Ovary (tissue), 7 donors: ENCODE measurements at regions not wholly inside any gene's neighbourhood (a gene's known extent, or its start where the extent isn't known, plus 50 kb on each side); places are given as distances from the start of the nearest gene placed in this dataset.

Experiments
- DNase-seq, 5 donors: peaks; one replicate each; pipeline ENCODE4 v3.0.0-alpha.2; 2019 to 2020
- H3K27ac ChIP-seq, 2 donors: fragments of 200-600 bp; one replicate each; pipeline versions ENCODE4 v1.5.1 to v1.8.0; 2019 to 2022
- H3K27me3 ChIP-seq: fragments of 200-600 bp; one replicate; pipeline ENCODE4 v1.8.0; 2022
- H3K36me3 ChIP-seq: fragments of 200-600 bp; sonication (generic); one replicate; pipeline ENCODE4 v1.5.1; 2019
- H3K4me1 ChIP-seq: one replicate; pipeline ENCODE4 v1.8.1; 2013; ENCODE audit warnings: mild to moderate bottlenecking, moderate library complexity; ENCODE audit not compliant: insufficient read depth
- H3K4me3 ChIP-seq: fragments of 200-600 bp; sonication (generic); one replicate; pipeline ENCODE4 v1.5.1; 2017
- H3K9me3 ChIP-seq, 2 donors: fragments of 200-600 bp in 1 of 2; sonication (generic) in 1 of 2; one replicate each; pipeline versions ENCODE4 v1.5.1 to v1.8.1; 2013 to 2019; ENCODE audit warnings: mild to moderate bottlenecking in 1 of 2, moderate library complexity in 1 of 2
- EP300 ChIP-seq: sonication (generic); formaldehyde crosslinking; IDR thresholded peaks from one replicate; pipeline ENCODE4 v1.6.1; 2017; ENCODE audit warnings: antibody characterized with exemption
- POLR2A ChIP-seq: fragments of 450-650 bp; IDR thresholded peaks from one replicate; pipeline ENCODE4 v1.6.1; 2017; ENCODE audit warnings: antibody characterized with exemption, mild to moderate bottlenecking, moderate library complexity
- WGBS, 3 donors: extraction: QIAGEN DNeasy Blood & Tissue Kit in 1 of 3; methylation state at CpG; one replicate each; pipeline versions ENCODE4 v1.1.5 to v1.1.7; 2013 to 2017; 5-methylcytosine and 5-hydroxymethylcytosine counted together
- intact Hi-C, 4 donors: fragments of 100-400 bp; cut with DNase I; formaldehyde crosslinking; loops; one replicate each; pipeline versions ENCODE4 v1.11.0 to v1.15.1; 2022 to 2023
- TF ChIP-seq, protein P1 (sequence below), 3 donors: fragments of 450-650 bp in 2 of 3; fragments of 200-600 bp in 1 of 3; IDR thresholded peaks; one replicate each; pipeline versions ENCODE4 v1.5.1 to v1.8.0; 2016 to 2022; ENCODE audit warnings: antibody characterized with exemption in 3 of 3, mild to moderate bottlenecking in 1 of 3
- donor health status: DM: no; HTN: no; CAD: no; lungs with moderate emphysema.
- donor health status: DM: no; HTN: no; CAD: no.
- donor health status: Bipolar disorder and iron deficiency.
- donor health status: DM: no; HTN: no; CAD: no.
- donor health status: DM: yes; HTN: yes; CAD: no.

DNA sequence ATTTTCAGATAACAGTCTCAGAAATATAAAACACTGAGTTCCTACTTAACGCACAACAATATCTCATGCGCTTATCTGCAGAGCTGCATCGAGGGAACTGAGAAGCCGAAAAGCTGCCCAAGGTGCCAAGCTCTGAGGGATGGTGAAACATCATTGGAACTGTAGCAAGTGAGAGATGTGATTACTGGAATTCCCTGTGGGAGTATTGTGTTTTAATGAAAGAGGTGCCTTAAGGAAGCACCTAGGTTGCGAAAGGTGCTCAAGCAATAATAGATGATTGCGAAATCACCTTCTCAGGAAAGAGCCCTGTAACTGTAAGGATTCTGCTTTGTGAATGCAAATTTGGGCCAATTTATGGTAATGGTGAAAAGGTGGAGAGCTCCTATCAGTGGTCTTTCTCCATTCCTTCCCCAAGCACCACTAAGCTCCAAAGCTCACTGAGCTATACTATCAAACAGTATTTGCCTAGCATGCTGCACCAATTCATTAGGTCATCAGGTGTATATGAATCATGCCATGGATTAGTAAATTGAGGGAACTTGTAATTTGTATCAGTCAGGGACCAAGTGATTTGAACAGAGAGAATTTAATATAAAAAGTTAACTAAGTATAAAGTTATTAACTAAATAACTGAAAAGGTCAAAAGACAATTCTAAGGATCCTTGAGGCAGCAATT is 59.0 kb upstream of the ATP8A1 start:
- H3K4me1 ChIP-seq = no peaks in the 10 kb centered on the region
- no peaks in the 10 kb centered on the region for H3K9me3 ChIP-seq
- DNase-seq = no peak
- no peaks in the 10 kb centered on the region for H3K27me3 ChIP-seq
- H3K36me3 ChIP-seq = no peaks in the 10 kb centered on the region
- intact Hi-C loops = no loop called here
- H3K4me3 ChIP-seq = no peak overlapping the region
- 86 to 88% (median 88%) methylated on average over 6 of the region's 6 CpGs for WGBS, 3 donors
- no peak for TF ChIP-seq POLR2A
- no peak for TF ChIP-seq EP300
- TF ChIP-seq, protein P1, sequence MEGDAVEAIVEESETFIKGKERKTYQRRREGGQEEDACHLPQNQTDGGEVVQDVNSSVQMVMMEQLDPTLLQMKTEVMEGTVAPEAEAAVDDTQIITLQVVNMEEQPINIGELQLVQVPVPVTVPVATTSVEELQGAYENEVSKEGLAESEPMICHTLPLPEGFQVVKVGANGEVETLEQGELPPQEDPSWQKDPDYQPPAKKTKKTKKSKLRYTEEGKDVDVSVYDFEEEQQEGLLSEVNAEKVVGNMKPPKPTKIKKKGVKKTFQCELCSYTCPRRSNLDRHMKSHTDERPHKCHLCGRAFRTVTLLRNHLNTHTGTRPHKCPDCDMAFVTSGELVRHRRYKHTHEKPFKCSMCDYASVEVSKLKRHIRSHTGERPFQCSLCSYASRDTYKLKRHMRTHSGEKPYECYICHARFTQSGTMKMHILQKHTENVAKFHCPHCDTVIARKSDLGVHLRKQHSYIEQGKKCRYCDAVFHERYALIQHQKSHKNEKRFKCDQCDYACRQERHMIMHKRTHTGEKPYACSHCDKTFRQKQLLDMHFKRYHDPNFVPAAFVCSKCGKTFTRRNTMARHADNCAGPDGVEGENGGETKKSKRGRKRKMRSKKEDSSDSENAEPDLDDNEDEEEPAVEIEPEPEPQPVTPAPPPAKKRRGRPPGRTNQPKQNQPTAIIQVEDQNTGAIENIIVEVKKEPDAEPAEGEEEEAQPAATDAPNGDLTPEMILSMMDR (IDR thresholded peaks at IDR 0.05) = no peak
- no peak overlapping the region for H3K27ac ChIP-seq

DNA sequence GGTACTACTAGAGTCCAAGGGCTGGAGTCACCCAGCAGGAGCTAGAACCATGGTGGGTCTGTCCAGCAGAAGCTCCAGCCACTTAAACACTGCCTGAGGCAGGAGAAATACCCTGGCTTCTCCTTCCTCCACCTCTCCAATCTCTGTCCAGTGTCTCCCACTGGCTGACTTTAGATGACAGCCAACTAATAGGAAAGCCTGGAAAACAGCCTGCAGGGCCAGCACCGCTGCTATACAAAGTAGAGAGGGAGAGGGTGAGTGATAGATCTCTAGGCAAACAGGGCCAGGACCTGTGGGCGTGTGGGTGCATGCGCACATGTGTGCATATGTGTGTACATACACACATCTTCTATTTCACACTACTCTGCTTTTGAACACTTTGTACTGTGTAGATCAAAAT is 56.5 kb upstream of the ATP8A1 start:
- H3K4me3 ChIP-seq = no peak overlapping the region
- no peak for DNase-seq
- H3K4me1 ChIP-seq = no peaks in the 10 kb centered on the region
- no peaks in the 10 kb centered on the region for H3K27me3 ChIP-seq
- no peak for TF ChIP-seq POLR2A
- TF ChIP-seq, protein P1 (IDR thresholded peaks at IDR 0.05) = no peak
- TF ChIP-seq EP300 = no peak
- WGBS, 3 donors = 86 to 94% (median 88%) methylated on average over 3 of the region's 3 CpGs
- no peak overlapping the region for H3K27ac ChIP-seq
- intact Hi-C loops = no loop called here
- no peaks in the 10 kb centered on the region for H3K9me3 ChIP-seq
- no peaks in the 10 kb centered on the region for H3K36me3 ChIP-seq

GRCh38 chr4:42712854-42713253 is 55.9 kb upstream of the ATP8A1 start:
- TF ChIP-seq, protein P1 (IDR thresholded peaks at IDR 0.05) = no peak
- TF ChIP-seq POLR2A = no peak
- TF ChIP-seq EP300 = no peak
- no peak overlapping the region for H3K27ac ChIP-seq
- no peaks in the 10 kb centered on the region for H3K9me3 ChIP-seq
- H3K4me1 ChIP-seq = no peaks in the 10 kb centered on the region
- no peak for DNase-seq
- 36 to 94% (median 90%) methylated on average over 2 of the region's 2 CpGs for WGBS, 3 donors
- no peaks in the 10 kb centered on the region for H3K27me3 ChIP-seq
- no peak overlapping the region for H3K4me3 ChIP-seq
- intact Hi-C loops = no loop called here
- no peaks in the 10 kb centered on the region for H3K36me3 ChIP-seq

GRCh38 chr4:42711496-42711895 is 54.6 kb upstream of the ATP8A1 start:
- DNase-seq = no peak
- H3K27ac ChIP-seq = no peak overlapping the region
- no peaks in the 10 kb centered on the region for H3K27me3 ChIP-seq
- no peak overlapping the region for H3K4me3 ChIP-seq
- H3K4me1 ChIP-seq = no peaks in the 10 kb centered on the region
- H3K36me3 ChIP-seq = no peaks in the 10 kb centered on the region
- TF ChIP-seq POLR2A = no peak
- TF ChIP-seq, protein P1 (IDR thresholded peaks at IDR 0.05) = no peak
- TF ChIP-seq EP300 = no peak
- no peaks in the 10 kb centered on the region for H3K9me3 ChIP-seq
- intact Hi-C loops = no loop called here
